Ishikawa (cell line): ENCODE measurements at regions not wholly inside any gene's neighbourhood (a gene's known extent, or its start where the extent isn't known, plus 50 kb on each side); places are given as distances from the start of the nearest gene placed in this dataset.

ENCODE experiments used
- CEBPB ChIP-seq: IDR thresholded peaks from 2 replicates; pipeline ENCODE4 v1.6.1; 2012
- CREB1 ChIP-seq: IDR thresholded peaks from 2 replicates; pipeline ENCODE4 v1.6.1; 2012; ENCODE audit warnings: low read depth
- EGR1 ChIP-seq: IDR thresholded peaks from 2 replicates; pipeline ENCODE4 v1.6.1; 2012
- EP300 ChIP-seq: IDR thresholded peaks from 2 replicates; pipeline ENCODE4 v1.6.1; 2012; ENCODE audit warnings: borderline replicate concordance
- FOXM1 ChIP-seq: IDR thresholded peaks from 2 replicates; pipeline ENCODE4 v1.6.1; 2012; ENCODE audit warnings: low read depth, borderline replicate concordance
- MAX ChIP-seq: IDR thresholded peaks from 2 replicates; pipeline ENCODE4 v1.6.1; 2012
- NFIC ChIP-seq: IDR thresholded peaks from 2 replicates; pipeline ENCODE4 v1.6.1; 2012
- RAD21 ChIP-seq: IDR thresholded peaks from 2 replicates; pipeline ENCODE4 v1.6.1; 2012; ENCODE audit warnings: low read depth
- TAF1 ChIP-seq: IDR thresholded peaks from 2 replicates; pipeline ENCODE4 v1.6.1; 2012; ENCODE audit warnings: low read depth, mild to moderate bottlenecking
- TCF12 ChIP-seq: IDR thresholded peaks from 2 replicates; pipeline ENCODE4 v1.6.1; 2012; ENCODE audit warnings: low read depth
- TEAD4 ChIP-seq: IDR thresholded peaks from 2 replicates; pipeline ENCODE4 v1.6.1; 2012
- USF1 ChIP-seq: IDR thresholded peaks from 2 replicates; pipeline ENCODE4 v1.6.1; 2012
- YY1 ChIP-seq: IDR thresholded peaks from 2 replicates; pipeline ENCODE4 v1.6.1; 2012; ENCODE audit warnings: low read depth
- ZBTB7A ChIP-seq: IDR thresholded peaks from 2 replicates; pipeline ENCODE4 v1.6.1; 2012; ENCODE audit warnings: low read depth
- TF ChIP-seq, protein P1 (sequence below): IDR thresholded peaks from 2 replicates; pipeline ENCODE4 v1.6.1; 2012; ENCODE audit warnings: low read depth, mild to moderate bottlenecking

DNA sequence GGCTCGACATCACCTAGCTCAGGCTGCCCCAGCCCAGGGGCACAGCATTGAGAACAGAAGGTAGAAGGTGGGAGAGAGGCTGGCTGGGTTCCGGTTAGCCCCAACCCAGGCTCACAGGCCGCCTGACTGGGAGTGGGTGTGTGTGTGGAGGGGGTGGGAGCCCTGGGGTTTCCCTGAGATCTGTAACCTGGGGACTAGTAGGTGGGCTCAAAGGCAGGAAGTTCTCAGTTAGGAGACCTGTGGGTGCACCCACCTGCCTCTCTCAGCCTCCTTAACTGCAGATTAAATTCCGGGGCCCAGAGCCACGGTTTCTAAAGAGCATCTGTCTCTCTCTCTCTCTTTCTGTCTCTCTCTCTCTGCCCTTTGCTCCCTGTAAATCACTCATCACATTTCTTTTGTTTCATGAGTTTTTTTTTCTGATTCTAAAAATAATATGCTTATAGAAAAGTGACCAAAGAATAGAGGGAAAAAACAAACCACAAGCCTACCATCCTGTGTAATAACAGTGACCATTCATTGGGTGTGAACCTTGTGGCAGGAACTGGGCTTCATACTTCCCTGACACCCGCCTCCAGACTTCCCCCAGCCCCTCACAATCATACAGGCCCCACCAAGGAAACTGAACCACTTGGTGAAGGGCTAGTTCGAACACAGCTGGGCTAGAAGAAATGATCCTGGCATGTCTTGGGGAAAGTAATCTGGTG, 83.4 kb upstream of the SMNDC1 start:
- TF ChIP-seq RAD21: no peak
- TF ChIP-seq FOXM1: no peak
- TF ChIP-seq NFIC: no peak
- no peak for TF ChIP-seq TCF12
- no peak for TF ChIP-seq CREB1
- TF ChIP-seq MAX: no peak
- no peak for TF ChIP-seq ZBTB7A
- no peak for TF ChIP-seq EP300
- no peak for TF ChIP-seq TAF1
- no peak for TF ChIP-seq YY1

DNA sequence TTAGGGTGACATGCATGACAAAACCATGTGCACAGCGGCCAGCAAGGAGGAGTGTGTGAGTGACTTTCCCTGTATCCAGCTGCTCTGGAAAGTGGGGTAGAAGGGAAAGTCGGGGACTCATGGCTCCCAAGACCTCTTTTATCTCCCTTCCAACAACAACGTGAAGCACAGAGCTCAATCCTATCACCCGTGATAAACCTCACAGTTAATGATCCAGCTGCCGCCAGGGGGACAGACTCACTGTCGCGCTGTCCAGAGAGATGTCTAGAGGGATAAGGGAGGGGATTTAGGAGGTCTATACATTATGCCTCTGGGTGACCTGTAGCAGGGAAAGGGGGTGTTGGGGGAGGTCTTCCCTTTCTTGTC, 84.0 kb upstream of the SMNDC1 start:
- TF ChIP-seq FOXM1 (no peak), MAX (no peak), TAF1 (no peak), EP300 (no peak), USF1 (no peak), RAD21 (no peak), ZBTB7A (no peak), EGR1 (no peak)
- TF ChIP-seq, protein P1, sequence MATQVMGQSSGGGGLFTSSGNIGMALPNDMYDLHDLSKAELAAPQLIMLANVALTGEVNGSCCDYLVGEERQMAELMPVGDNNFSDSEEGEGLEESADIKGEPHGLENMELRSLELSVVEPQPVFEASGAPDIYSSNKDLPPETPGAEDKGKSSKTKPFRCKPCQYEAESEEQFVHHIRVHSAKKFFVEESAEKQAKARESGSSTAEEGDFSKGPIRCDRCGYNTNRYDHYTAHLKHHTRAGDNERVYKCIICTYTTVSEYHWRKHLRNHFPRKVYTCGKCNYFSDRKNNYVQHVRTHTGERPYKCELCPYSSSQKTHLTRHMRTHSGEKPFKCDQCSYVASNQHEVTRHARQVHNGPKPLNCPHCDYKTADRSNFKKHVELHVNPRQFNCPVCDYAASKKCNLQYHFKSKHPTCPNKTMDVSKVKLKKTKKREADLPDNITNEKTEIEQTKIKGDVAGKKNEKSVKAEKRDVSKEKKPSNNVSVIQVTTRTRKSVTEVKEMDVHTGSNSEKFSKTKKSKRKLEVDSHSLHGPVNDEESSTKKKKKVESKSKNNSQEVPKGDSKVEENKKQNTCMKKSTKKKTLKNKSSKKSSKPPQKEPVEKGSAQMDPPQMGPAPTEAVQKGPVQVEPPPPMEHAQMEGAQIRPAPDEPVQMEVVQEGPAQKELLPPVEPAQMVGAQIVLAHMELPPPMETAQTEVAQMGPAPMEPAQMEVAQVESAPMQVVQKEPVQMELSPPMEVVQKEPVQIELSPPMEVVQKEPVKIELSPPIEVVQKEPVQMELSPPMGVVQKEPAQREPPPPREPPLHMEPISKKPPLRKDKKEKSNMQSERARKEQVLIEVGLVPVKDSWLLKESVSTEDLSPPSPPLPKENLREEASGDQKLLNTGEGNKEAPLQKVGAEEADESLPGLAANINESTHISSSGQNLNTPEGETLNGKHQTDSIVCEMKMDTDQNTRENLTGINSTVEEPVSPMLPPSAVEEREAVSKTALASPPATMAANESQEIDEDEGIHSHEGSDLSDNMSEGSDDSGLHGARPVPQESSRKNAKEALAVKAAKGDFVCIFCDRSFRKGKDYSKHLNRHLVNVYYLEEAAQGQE: no peak

GRCh38 chr10:110389255-110389654, 84.5 kb upstream of the SMNDC1 start:
- no peak for TF ChIP-seq USF1
- TF ChIP-seq CEBPB: no peak
- TF ChIP-seq, protein P1: no peak
- TF ChIP-seq TAF1: no peak

GRCh38 chr10:110391541-110391940, 86.8 kb upstream of the SMNDC1 start:
- no peak for TF ChIP-seq TEAD4
- no peak for TF ChIP-seq EP300
- TF ChIP-seq, protein P1: no peak
- TF ChIP-seq EGR1: no peak
- TF ChIP-seq TCF12: no peak
- TF ChIP-seq RAD21: no peak
- TF ChIP-seq NFIC: no peak
- TF ChIP-seq MAX: no peak
- TF ChIP-seq FOXM1: no peak
- no peak for TF ChIP-seq YY1
- TF ChIP-seq ZBTB7A: no peak
- TF ChIP-seq USF1: no peak
- no peak for TF ChIP-seq TAF1
- TF ChIP-seq CREB1: no peak
- TF ChIP-seq CEBPB: no peak
